22Rv1 (cell line): ENCODE measurements at regions not wholly inside any gene's neighbourhood (a gene's known extent, or its start where the extent isn't known, plus 50 kb on each side); places are given as distances from the start of the nearest gene placed in this dataset.

Experiments
- CTCF ChIP-seq: fragments of 450-650 bp; IDR thresholded peaks from 2 replicates; pipeline ENCODE4 v1.5.1; 2017; ENCODE audit warnings: mild to moderate bottlenecking
- ZFX ChIP-seq: fragments of 450-650 bp; IDR thresholded peaks from 2 replicates; pipeline ENCODE4 v1.6.1; 2017; ENCODE audit warnings: antibody characterized with exemption, borderline replicate concordance

DNA sequence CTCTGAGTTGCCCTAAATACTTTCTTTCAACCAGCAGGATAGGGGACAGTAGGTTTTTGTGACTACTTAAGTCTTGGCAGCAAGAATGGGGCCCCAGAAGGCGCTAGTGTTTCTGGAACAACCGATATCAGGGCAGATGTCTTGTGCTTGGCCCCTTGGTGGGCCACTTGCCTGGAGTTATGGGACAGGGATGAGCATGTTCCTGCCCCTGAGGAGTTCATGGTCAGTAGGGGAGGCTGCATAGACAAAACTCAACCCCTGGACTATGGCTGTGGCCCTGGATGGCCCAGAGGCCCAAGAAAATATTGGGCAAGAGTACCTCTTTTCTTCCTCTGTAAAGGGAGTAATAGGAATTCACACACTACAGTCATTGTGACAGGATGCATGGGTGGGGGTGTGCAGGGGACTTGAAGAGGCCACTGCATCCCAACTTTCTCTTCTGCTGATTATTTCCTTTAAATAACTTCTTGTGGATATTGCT lies 57.7 kb upstream of the IGFBP3 start:
- TF ChIP-seq ZFX = no peak
- TF ChIP-seq CTCF = no peak
